ENCODE measurements at regions not wholly inside any gene's neighbourhood (a gene's known extent, or its start where the extent isn't known, plus 50 kb on each side); places are given as distances from the start of the nearest gene placed in this dataset.

GRCh38 chr2:6650311-6650710, 215.4 kb downstream of the CMPK2 start:
- CTCF ChIA-PET, result no interaction called here
- POLR2A ChIA-PET, result no interaction called here
- Mint-ChIP-seq H3K36me3 (ENCODE audit: low read depth) (no peaks in the 10 kb centered on the region), H3K4me1 (no peaks in the 10 kb centered on the region), H3K4me3 (no peak overlapping the region), H3K9me3 (ENCODE audit: low read depth) (no peaks in the 10 kb centered on the region), H3K27me3 (peaks cover 2% of the 10 kb centered on the region), H3K27ac (no peak overlapping the region)
- ATAC-seq, result no peak
- intact Hi-C loops (cut with DNase I, micrococcal nuclease), result no loop called here
- DNase-seq, result no peak

- DNase-seq, result no peak
- H3K27ac Mint-ChIP-seq, result no peak overlapping the region
- intact Hi-C loops (cut with DNase I, micrococcal nuclease), result no loop called here
- H3K4me1 Mint-ChIP-seq, result no peaks in the 10 kb centered on the region
- no peaks in the 10 kb centered on the region for H3K9me3 Mint-ChIP-seq (ENCODE audit: low read depth)
- ATAC-seq, result no peak
- POLR2A ChIA-PET, result no interaction called here
- peaks cover 2% of the 10 kb centered on the region for H3K27me3 Mint-ChIP-seq
- CTCF ChIA-PET, result no interaction called here
- H3K36me3 Mint-ChIP-seq (ENCODE audit: low read depth), result no peaks in the 10 kb centered on the region
- no peak overlapping the region for H3K4me3 Mint-ChIP-seq
Observed at GRCh38 chr2:6652251-6652650, 213.5 kb downstream of the CMPK2 start.

- Mint-ChIP-seq H3K4me1 (no peaks in the 10 kb centered on the region), H3K27me3 (peaks cover 2% of the 10 kb centered on the region), H3K4me3 (no peak overlapping the region), H3K9me3 (ENCODE audit: low read depth) (no peaks in the 10 kb centered on the region), H3K27ac (no peak overlapping the region), H3K36me3 (ENCODE audit: low read depth) (no peaks in the 10 kb centered on the region)
- POLR2A ChIA-PET, result no interaction called here
- CTCF ChIA-PET, result no interaction called here
- intact Hi-C loops (cut with DNase I, micrococcal nuclease), result no loop called here
- DNase-seq (no peak), ATAC-seq (no peak)
Observed at GRCh38 chr2:6653281-6653750, 212.4 kb downstream of the CMPK2 start.

GRCh38 chr2:6654279-6654678, 211.4 kb downstream of the CMPK2 start:
- Mint-ChIP-seq H3K9me3 (ENCODE audit: low read depth) (no peaks in the 10 kb centered on the region), H3K4me1 (no peaks in the 10 kb centered on the region), H3K27me3 (peaks cover 2% of the 10 kb centered on the region), H3K4me3 (no peak overlapping the region), H3K27ac (no peak overlapping the region), H3K36me3 (ENCODE audit: low read depth) (no peaks in the 10 kb centered on the region)
- POLR2A ChIA-PET, result no interaction called here
- DNase-seq, result no peak
- no peak for ATAC-seq
- CTCF ChIA-PET, result no interaction called here
- intact Hi-C loops (cut with DNase I, micrococcal nuclease), result no loop called here

GRCh38 chr2:6656633-6657032, 209.1 kb downstream of the CMPK2 start:
- no peaks in the 10 kb centered on the region for H3K36me3 Mint-ChIP-seq (ENCODE audit: low read depth)
- intact Hi-C loops (cut with DNase I, micrococcal nuclease), result no loop called here
- H3K4me1 Mint-ChIP-seq, result no peaks in the 10 kb centered on the region
- DNase-seq (no peak), ATAC-seq (no peak)
- H3K9me3 Mint-ChIP-seq (ENCODE audit: low read depth), result no peaks in the 10 kb centered on the region
- ChIA-PET CTCF (interaction anchor here (0.8 to 1.3 kb wide), 2 partner anchors 16 to 117 kb away, joined by 3 read pairs; no protein-coding TSS in a partner anchor), POLR2A (no interaction called here)
- no peak overlapping the region for H3K27ac Mint-ChIP-seq
- H3K4me3 Mint-ChIP-seq, result no peak overlapping the region
- H3K27me3 Mint-ChIP-seq, result peaks cover 2% of the 10 kb centered on the region

- CTCF ChIA-PET, result interaction anchor here (0.8 to 1.3 kb wide), 2 partner anchors 16 to 117 kb away, joined by 3 read pairs; no protein-coding TSS in a partner anchor
- no peak for DNase-seq
- H3K27ac Mint-ChIP-seq, result no peak overlapping the region
- POLR2A ChIA-PET, result no interaction called here
- peaks cover 2% of the 10 kb centered on the region for H3K27me3 Mint-ChIP-seq
- intact Hi-C loops (cut with DNase I, micrococcal nuclease), result no loop called here
- H3K4me3 Mint-ChIP-seq, result no peak overlapping the region
- no peaks in the 10 kb centered on the region for H3K36me3 Mint-ChIP-seq (ENCODE audit: low read depth)
- H3K9me3 Mint-ChIP-seq (ENCODE audit: low read depth), result no peaks in the 10 kb centered on the region
- no peaks in the 10 kb centered on the region for H3K4me1 Mint-ChIP-seq
- ATAC-seq, result no peak
Observed at GRCh38 chr2:6657136-6657535, 208.6 kb downstream of the CMPK2 start.

GRCh38 chr2:6657855-6658254, 207.9 kb downstream of the CMPK2 start:
- intact Hi-C loops (cut with DNase I, micrococcal nuclease), result no loop called here
- H3K27ac Mint-ChIP-seq, result no peak overlapping the region
- DNase-seq, result no peak
- H3K27me3 Mint-ChIP-seq, result peaks cover 2% of the 10 kb centered on the region
- ChIA-PET POLR2A (no interaction called here), CTCF (no interaction called here)
- H3K36me3 Mint-ChIP-seq (ENCODE audit: low read depth), result no peaks in the 10 kb centered on the region
- no peaks in the 10 kb centered on the region for H3K4me1 Mint-ChIP-seq
- no peak for ATAC-seq
- no peak overlapping the region for H3K4me3 Mint-ChIP-seq
- no peaks in the 10 kb centered on the region for H3K9me3 Mint-ChIP-seq (ENCODE audit: low read depth)

- Mint-ChIP-seq H3K36me3 (ENCODE audit: low read depth) (no peaks in the 10 kb centered on the region), H3K27me3 (peaks cover 4% of the 10 kb centered on the region), H3K27ac (no peak overlapping the region), H3K9me3 (ENCODE audit: low read depth) (no peaks in the 10 kb centered on the region), H3K4me1 (no peaks in the 10 kb centered on the region), H3K4me3 (no peak overlapping the region)
- ChIA-PET POLR2A (no interaction called here), CTCF (interaction anchor here (1.3 kb wide), 1 partner anchor 11 kb away, joined by 3 read pairs; no protein-coding TSS in a partner anchor)
- intact Hi-C loops (cut with DNase I, micrococcal nuclease), result no loop called here
- ATAC-seq (no peak), DNase-seq (no peak)
Observed at GRCh38 chr2:6664332-6665061, 201.2 kb downstream of the CMPK2 start.

- H3K36me3 Mint-ChIP-seq (ENCODE audit: low read depth), result no peaks in the 10 kb centered on the region
- ChIA-PET POLR2A (no interaction called here), CTCF (interaction anchor here (0.8 to 1.3 kb wide), 2 partner anchors 10 to 108 kb away, joined by 3 read pairs; no protein-coding TSS in a partner anchor)
- H3K27me3 Mint-ChIP-seq, result peaks cover 4% of the 10 kb centered on the region
- DNase-seq (no peak), ATAC-seq (no peak)
- intact Hi-C loops (cut with DNase I, micrococcal nuclease), result no loop called here
- no peak overlapping the region for H3K4me3 Mint-ChIP-seq
- no peak overlapping the region for H3K27ac Mint-ChIP-seq
- H3K4me1 Mint-ChIP-seq, result no peaks in the 10 kb centered on the region
- no peaks in the 10 kb centered on the region for H3K9me3 Mint-ChIP-seq (ENCODE audit: low read depth)
Observed at GRCh38 chr2:6665093-6666045, 200.3 kb downstream of the CMPK2 start.

GRCh38 chr2:6667326-6667725, 198.4 kb downstream of the CMPK2 start:
- intact Hi-C loops (cut with DNase I, micrococcal nuclease), result no loop called here
- POLR2A ChIA-PET, result no interaction called here

GRCh38 chr2:6671913-6672312, 193.8 kb downstream of the CMPK2 start:
- intact Hi-C loops (cut with DNase I, micrococcal nuclease), result loop anchor here in 1 of 2 experiments (5.0 kb wide), 1 partner anchor 100 kb away; no protein-coding TSS in a partner anchor
- Mint-ChIP-seq H3K27ac (no peak overlapping the region), H3K36me3 (ENCODE audit: low read depth) (no peaks in the 10 kb centered on the region), H3K4me3 (no peak overlapping the region), H3K4me1 (no peaks in the 10 kb centered on the region), H3K9me3 (ENCODE audit: low read depth) (no peaks in the 10 kb centered on the region), H3K27me3 (peaks cover 9% of the 10 kb centered on the region)
- POLR2A ChIA-PET, result no interaction called here
- CTCF ChIA-PET, result interaction anchor here (1.6 kb wide), 1 partner anchor 21 kb away, joined by 3 read pairs; no protein-coding TSS in a partner anchor
- DNase-seq, result no peak
- no peak for ATAC-seq

More at GRCh38 chr2:6667326-6667725, 198.4 kb downstream of the CMPK2 start:
- Mint-ChIP-seq H3K4me3 (no peak overlapping the region), H3K4me1 (no peaks in the 10 kb centered on the region), H3K9me3 (ENCODE audit: low read depth) (no peaks in the 10 kb centered on the region), H3K27me3 (peaks cover 4% of the 10 kb centered on the region), H3K36me3 (ENCODE audit: low read depth) (no peaks in the 10 kb centered on the region), H3K27ac (no peak overlapping the region)
- DNase-seq (no peak), ATAC-seq (no peak)
- CTCF ChIA-PET, result no interaction called here
